Panc1 (cell line): ENCODE measurements at regions not wholly inside any gene's neighbourhood (a gene's known extent, or its start where the extent isn't known, plus 50 kb on each side); places are given as distances from the start of the nearest gene placed in this dataset.
"Not testable (repeated sequence)": the region's sequence is repeated elsewhere in the genome, so short reads cannot be mapped to it uniquely, and the experiment has no call there.

ENCODE experiments used
- ATAC-seq: fragments of 200-7000 bp; cut with Tn5 transposase; 2 replicates; pipeline ENCODE4 v1.9.1; 2020; ENCODE audit warnings: mild to moderate bottlenecking, moderate library complexity
- BruUV-seq: library from RNA; stranded (reverse); fragments of 400-500 nt; replicated peaks from 2 replicates; lab custom pipeline; 2021; lab: Mats Ljungman, UMichigan
- CTCF ChIA-PET: fragments of 300-600 bp; sonication (Branson Sonifier 250); formaldehyde crosslinking; loops from one replicate; lab custom pipeline; 2022; ENCODE audit warnings: antibody characterized with exemption; lab: Charles Lee
- POLR2A ChIA-PET: fragments of 300-600 bp; sonication (Branson Sonifier 250); formaldehyde crosslinking; loops from one replicate; lab custom pipeline; 2022; ENCODE audit warnings: antibody characterized with exemption; lab: Charles Lee
- DNase-seq: peaks from one replicate; pipeline ENCODE4 v3.0.0-alpha.2; 2010; ENCODE audit warnings: low read depth, low spot score
- H3K27ac ChIP-seq: 2 replicates; pipeline ENCODE4 v1.5.1; 2011; ENCODE audit warnings: mild to moderate bottlenecking, low read length, inconsistent platforms
- H3K27me3 ChIP-seq: fragments of 200-500 bp; sonication (Bioruptor generic); 2 replicates; pipeline ENCODE4 v1.6.0; 2014; ENCODE audit warnings: low read length, inconsistent platforms; ENCODE audit not compliant: control insufficient read depth, insufficient read depth
- H3K36me3 ChIP-seq: fragments of 200-500 bp; sonication (Bioruptor generic); 2 replicates; pipeline ENCODE4 v1.5.1; 2014; ENCODE audit warnings: inconsistent platforms, mild to moderate bottlenecking, low read length, moderate library complexity; ENCODE audit not compliant: control insufficient read depth, insufficient read depth
- H3K4me1 ChIP-seq: 2 replicates; pipeline ENCODE4 v1.5.1; 2011; ENCODE audit warnings: inconsistent platforms, mild to moderate bottlenecking, low read length, moderate library complexity; ENCODE audit not compliant: control insufficient read depth, insufficient read depth
- H3K4me3 ChIP-seq, 2 experiments: 2 replicates each; pipeline ENCODE4 v1.5.1; 2011 to 2012; ENCODE audit warnings: low read depth in 2 of 2, low read length in 2 of 2, mild to moderate bottlenecking in 2 of 2, inconsistent platforms in 1 of 2, moderate library complexity in 1 of 2
- H3K9me3 ChIP-seq: fragments of 200-500 bp; sonication (Bioruptor generic); 2 replicates; pipeline ENCODE4 v1.5.1; 2014; ENCODE audit warnings: low read depth, mild to moderate bottlenecking, inconsistent platforms, low read length, moderate library complexity; ENCODE audit not compliant: control insufficient read depth, insufficient read depth
- CTCF ChIP-seq: fragments of 450-650 bp; IDR thresholded peaks from 2 replicates; pipeline ENCODE4 v1.5.1; 2017; ENCODE audit warnings: mild to moderate bottlenecking
- POLR2AphosphoS5 ChIP-seq: IDR thresholded peaks from 2 replicates; pipeline ENCODE4 v1.6.1; 2012; ENCODE audit warnings: mild to moderate bottlenecking, low read depth, low read length, moderate library complexity
- REST ChIP-seq, 2 experiments: IDR thresholded peaks; 2 replicates each; pipeline ENCODE4 v1.6.1; 2011 to 2012; ENCODE audit warnings: low read depth in 2 of 2, control low read depth in 1 of 2, low read length in 1 of 2, mild to moderate bottlenecking in 1 of 2, moderate library complexity in 1 of 2; ENCODE audit not compliant: insufficient read depth in 1 of 2
- SIN3A ChIP-seq: IDR thresholded peaks from 2 replicates; pipeline ENCODE4 v1.6.1; 2012; ENCODE audit warnings: low read depth, mild to moderate bottlenecking, low read length, moderate library complexity, borderline replicate concordance; ENCODE audit not compliant: insufficient read depth
- TCF7L2 ChIP-seq: IDR thresholded peaks from 2 replicates; pipeline ENCODE4 v1.6.1; 2011; ENCODE audit warnings: mild to moderate bottlenecking, low read depth, low read length, inconsistent platforms
- in situ Hi-C: cut with HindIII; loops from 2 replicates; pipeline ENCODE4 v1.10.0; 2016; ENCODE audit warnings: low sequenced_read_pairs, low pct_unique_long_range_greater_than_20kb
- intact Hi-C: fragments of 100-400 bp; cut with micrococcal nuclease; formaldehyde crosslinking; loops from one replicate; pipeline ENCODE4 v1.10.0; 2022; ENCODE audit not compliant: unreplicated experiment

- Histone ChIP-seq H3K36me3 (no peaks in the 10 kb centered on the region), H3K27ac (no peak overlapping the region), H3K9me3 (no peaks in the 10 kb centered on the region), H3K4me3 (no peak overlapping the region), H3K27me3 (peaks cover 5% of the 10 kb centered on the region), H3K4me1 (no peaks in the 10 kb centered on the region)
- TF ChIP-seq SIN3A (no peak), REST (IDR thresholded peaks at IDR 0.05; ENCODE audit: insufficient read depth in 1 of 2, low read depth in 2 of 2, low read length in 1 of 2) (no peak), TCF7L2 (no peak), CTCF (no peak), POLR2AphosphoS5 (no peak)
- DNase-seq (no peak), ATAC-seq (no peak)
- POLR2A ChIA-PET, result no interaction called here
- BruUV-seq, result no TSS peak
- in situ Hi-C loops (no loop called here), intact Hi-C loops (no loop called here)
- CTCF ChIA-PET, result no interaction called here
These were observed 366.9 kb upstream of the PPP2R3A start for GRCh38 chr3:135598597-135598996.

- intact Hi-C loops, DNase-seq, BruUV-seq, H3K4me1 ChIP-seq, in situ Hi-C loops, H3K4me3 ChIP-seq, H3K9me3 ChIP-seq, CTCF ChIA-PET, ATAC-seq, POLR2A ChIA-PET, H3K36me3 ChIP-seq, H3K27me3 ChIP-seq, H3K27ac ChIP-seq: not testable (repeated sequence)
These were observed 361.0 kb upstream of the PPP2R3A start for GRCh38 chr3:135604512-135604911.

- POLR2A ChIA-PET, result no interaction called here
These were observed 347.4 kb upstream of the PPP2R3A start for GRCh38 chr3:135618123-135618522.

More at GRCh38 chr3:135618123-135618522, 347.4 kb upstream of the PPP2R3A start:
- Histone ChIP-seq H3K27me3 (no peaks in the 10 kb centered on the region), H3K9me3 (no peaks in the 10 kb centered on the region), H3K4me3 (no peak overlapping the region), H3K27ac (no peak overlapping the region), H3K36me3 (no peaks in the 10 kb centered on the region), H3K4me1 (no peaks in the 10 kb centered on the region)
- in situ Hi-C loops, result no loop called here
- ATAC-seq, result no peak
- no peak for TF ChIP-seq CTCF
- intact Hi-C loops, result no loop called here
- BruUV-seq, result no TSS peak
- CTCF ChIA-PET, result no interaction called here
- DNase-seq, result no peak
